Adrenal gland (tissue), 9 donors: ENCODE measurements at regions not wholly inside any gene's neighbourhood (a gene's known extent, or its start where the extent isn't known, plus 50 kb on each side); places are given as distances from the start of the nearest gene placed in this dataset.
A peak's percentile ranks its signal among the peaks of the same experiment; 100 is the strongest.

Source experiments
- DNase-seq, 7 donors: peaks; one replicate each; pipeline ENCODE4 v3.0.0-alpha.2; 2019 to 2020
- H3K27ac ChIP-seq, 5 donors: fragments of 200-600 bp; sonication (generic) in 4 of 5; 1 replicate in 3 of 5; 2 replicates in 2 of 5; pipeline versions ENCODE4 v1.5.1 to v1.8.0; 2016 to 2020; ENCODE audit warnings: mild to moderate bottlenecking in 1 of 5
- H3K27me3 ChIP-seq: fragments of 200-600 bp; 2 replicates; pipeline ENCODE4 v1.8.0; 2021
- H3K36me3 ChIP-seq, 2 donors: fragments of 200-600 bp; replicated peaks in 1 of 2; 1 replicate in 1 of 2; 2 replicates in 1 of 2; pipeline versions ENCODE4 v1.5.1 to v1.8.0; 2018 to 2022
- H3K4me1 ChIP-seq, 2 donors: fragments of 200-600 bp; replicated peaks in 1 of 2; 1 replicate in 1 of 2; 2 replicates in 1 of 2; pipeline versions ENCODE4 v1.5.1 to v1.8.0; 2018 to 2021
- H3K4me3 ChIP-seq, 4 donors: fragments of 200-600 bp; sonication (generic) in 3 of 4; one replicate each; pipeline ENCODE4 v1.5.1; 2016 to 2018
- H3K9me3 ChIP-seq, 3 donors: fragments of 200-600 bp; sonication (generic) in 1 of 3; replicated peaks in 1 of 3; 1 replicate in 2 of 3; 2 replicates in 1 of 3; pipeline versions ENCODE4 v1.5.1 to v1.8.0; 2016 to 2021
- CTCF ChIP-seq, 6 experiments: fragments of 450-650 bp in 4 of 6; fragments of 200-600 bp in 2 of 6; sonication (generic) in 1 of 6; IDR thresholded peaks; 1 replicate in 5 of 6; 2 replicates in 1 of 6; pipeline versions ENCODE4 v1.5.1 to v1.8.0; 2016 to 2021; ENCODE audit warnings: antibody characterized with exemption in 6 of 6, mild to moderate bottlenecking in 2 of 6, moderate library complexity in 1 of 6
- POLR2A ChIP-seq, 2 donors: fragments of 450-650 bp; IDR thresholded peaks; one replicate each; pipeline ENCODE4 v1.6.1; 2017; ENCODE audit warnings: antibody characterized with exemption in 2 of 2, mild to moderate bottlenecking in 2 of 2, moderate library complexity in 1 of 2
- WGBS, 4 donors: extraction: QIAGEN DNeasy Blood & Tissue Kit in 2 of 4; methylation state at CpG; one replicate each; pipeline versions ENCODE4 v1.1.5 to v1.1.7; 2013 to 2017; 5-methylcytosine and 5-hydroxymethylcytosine counted together
- intact Hi-C, 2 donors: fragments of 100-400 bp; cut with DNase I; formaldehyde crosslinking; loops; one replicate each; pipeline versions ENCODE4 v1.14.1 to v1.15.0; 2022 to 2023
- donor health status: healthy with polysubstance abuse.
- donor health status: Bipolar disorder and iron deficiency.
- donor health status: DM: yes; HTN: yes; CAD: no.
- donor health status: DM: no; HTN: no; CAD: no.
- donor health status: DM: no; HTN: no; CAD: no.

- TF ChIP-seq POLR2A (IDR thresholded peaks at IDR 0.05) (no peak), CTCF (IDR thresholded peaks at IDR 0.05) (no peak)
- no peaks in the 10 kb centered on the region for H3K9me3 ChIP-seq
- intact Hi-C loops: no loop called here
- DNase-seq: no peak
- WGBS, 4 donors: 74 to 82% (median 76%) methylated on average over 4 of the region's 4 CpGs
- H3K27ac ChIP-seq: no peak overlapping the region
- H3K36me3 ChIP-seq: no peaks in the 10 kb centered on the region
- no peaks in the 10 kb centered on the region for H3K4me1 ChIP-seq
- H3K4me3 ChIP-seq: no peak overlapping the region
- H3K27me3 ChIP-seq: no peaks in the 10 kb centered on the region
Observed at GRCh38 chr1:184875218-184875617, 99.1 kb downstream of the NIBAN1 start.

GRCh38 chr1:184870319-184870718 is 104.0 kb downstream of the NIBAN1 start:
- Histone ChIP-seq H3K4me3 (no peak overlapping the region), H3K36me3 (no peaks in the 10 kb centered on the region), H3K27me3 (no peaks in the 10 kb centered on the region), H3K27ac (no peak overlapping the region), H3K9me3 (no peaks in the 10 kb centered on the region), H3K4me1 (peaks cover 0 to 6% of the 10 kb centered on the region in 2 donors)
- DNase-seq: no peak
- intact Hi-C loops: no loop called here
- TF ChIP-seq POLR2A (IDR thresholded peaks at IDR 0.05) (no peak), CTCF (IDR thresholded peaks at IDR 0.05) (no peak)
- 73 to 79% (median 77%) methylated on average over 7 of the region's 7 CpGs for whole genome bisulfite sequencing, 4 donors

GRCh38 chr1:184867866-184868689 is 106.2 kb downstream of the NIBAN1 start:
- WGBS, 4 donors: 52 to 74% (median 68%) methylated on average over 4 of the region's 4 CpGs
- Histone ChIP-seq H3K4me3 (no peak overlapping the region), H3K27me3 (no peaks in the 10 kb centered on the region), H3K4me1 (peaks cover 0 to 6% of the 10 kb centered on the region in 2 donors), H3K36me3 (no peaks in the 10 kb centered on the region), H3K27ac (no peak overlapping the region), H3K9me3 (no peaks in the 10 kb centered on the region)
- intact Hi-C loops: no loop called here
- TF ChIP-seq CTCF (IDR thresholded peaks at IDR 0.05): no peak
- TF ChIP-seq POLR2A (IDR thresholded peaks at IDR 0.05): no peak
- no peak for DNase-seq

- no peak for TF ChIP-seq POLR2A (IDR thresholded peaks at IDR 0.05)
- no peak for TF ChIP-seq CTCF (IDR thresholded peaks at IDR 0.05)
- Histone ChIP-seq H3K27me3 (no peaks in the 10 kb centered on the region), H3K27ac (peak overlapping the region in 1 of 5 donors; percentile 5), H3K36me3 (no peaks in the 10 kb centered on the region), H3K4me3 (no peak overlapping the region), H3K4me1 (peaks cover 0 to 6% of the 10 kb centered on the region in 2 donors), H3K9me3 (no peaks in the 10 kb centered on the region)
- DNase-seq: no peak
- 57 to 77% (median 66%) methylated on average over 6 of the region's 6 CpGs for WGBS, 4 donors
- intact Hi-C loops: no loop called here
Observed at GRCh38 chr1:184866991-184867788, 107.1 kb downstream of the NIBAN1 start.
